Muscle of arm (tissue), 1 donor: ENCODE measurements at regions not wholly inside any gene's neighbourhood (a gene's known extent, or its start where the extent isn't known, plus 50 kb on each side); places are given as distances from the start of the nearest gene placed in this dataset.

Experiments used
- DNase-seq: peaks from one replicate; pipeline ENCODE4 v3.0.0-alpha.2; 2013

- no peak for DNase-seq
Measured at GRCh38 chr2:200752332-200752731, 59.4 kb upstream of the BZW1 start.

GRCh38 chr2:200752835-200753234, 58.9 kb upstream of the BZW1 start:
- DNase-seq, result no peak

GRCh38 chr2:200756618-200757321, 54.9 kb upstream of the BZW1 start:
- DNase-seq, result no peak

GRCh38 chr2:200757399-200757798, 54.3 kb upstream of the BZW1 start:
- DNase-seq, result no peak

- no peak for DNase-seq
Measured at GRCh38 chr2:200758341-200758740, 53.4 kb upstream of the BZW1 start.

- no peak for DNase-seq
Measured at GRCh38 chr2:200761266-200761665, 50.4 kb upstream of the BZW1 start.
